ENCODE measurements at regions not wholly inside any gene's neighbourhood (a gene's known extent, or its start where the extent isn't known, plus 50 kb on each side); places are given as distances from the start of the nearest gene placed in this dataset.

DNA sequence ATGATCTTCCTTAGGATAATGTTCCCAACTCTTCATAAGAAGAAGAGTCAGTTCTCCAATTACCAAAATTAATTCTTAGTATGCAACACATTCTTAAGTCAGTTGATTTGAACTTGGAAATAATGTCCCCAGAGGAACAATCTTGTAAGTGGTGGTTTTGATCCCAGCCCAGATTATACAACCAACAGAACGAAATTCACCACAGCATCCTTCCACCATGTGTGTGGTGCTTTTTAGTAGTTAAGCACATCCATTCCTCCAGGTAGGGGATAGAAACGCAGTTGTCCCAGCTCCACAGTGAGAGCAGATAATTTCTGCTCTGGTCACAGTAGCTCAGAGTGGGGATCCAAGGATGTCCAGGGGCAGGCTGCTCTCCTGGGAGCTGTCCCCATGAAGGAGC, 161.7 kb upstream of the SLC39A10 start:
- H3K4me1 ChIP-seq (replicated peaks in 1 of 4; ENCODE audit: control insufficient read depth in 3 of 4, insufficient read depth in 4 of 4, low read length in 3 of 4), result no peaks in the 10 kb centered on the region
- no peaks in the 10 kb centered on the region for H3K36me3 ChIP-seq (ENCODE audit: control insufficient read depth in 2 of 4, insufficient read depth in 4 of 4, low read length in 3 of 4)
- no peak overlapping the region for H3K14ac ChIP-seq (ENCODE audit: insufficient read length)
- H2AFZ ChIP-seq (ENCODE audit: low read length), result no peak overlapping the region
- H3K23ac ChIP-seq (ENCODE audit: insufficient read length), result no peak overlapping the region
- H2BK15ac ChIP-seq (ENCODE audit: low read length), result 0 out of 2 replicates have a peak overlapping the region, but pooled peaks have one; percentile 26
- H3K9ac ChIP-seq (replicated peaks in 1 of 4; ENCODE audit: extremely low read depth in 1 of 4, low read depth in 3 of 4, low read length in 3 of 4), result no peak overlapping the region
- no peak overlapping the region for H3K18ac ChIP-seq (ENCODE audit: extremely low read depth, low read length)
- no peak overlapping the region for H3K4me2 ChIP-seq (ENCODE audit: insufficient read depth in 1 of 2, low read depth in 2 of 2, low read length in 2 of 2)
- no peaks in the 10 kb centered on the region for H3K79me1 ChIP-seq (ENCODE audit: low read depth, low read length)
- no peak overlapping the region for H3K27ac ChIP-seq (ENCODE audit: low read depth, low read length)
- no peaks in the 10 kb centered on the region for H3K27me3 ChIP-seq (replicated peaks in 1 of 4; ENCODE audit: control insufficient read depth in 3 of 4, extremely low read depth in 1 of 4, insufficient read depth in 3 of 4, low read length in 3 of 4)
- no peak for TF ChIP-seq JUN (IDR thresholded peaks at IDR 0.05; ENCODE audit: low read depth, low read length)
- H3K23me2 ChIP-seq (ENCODE audit: low read depth, low read length), result no peaks in the 10 kb centered on the region
- 95% methylated on average over 2 of the region's 2 CpGs; no CpG with 5 or more reads in 1 of the 2 experiments for WGBS, 2 experiments (ENCODE audit: extremely low coverage in 1 of 2, insufficient coverage in 1 of 2, insufficient read length in 1 of 2, insufficient replicate concordance in 2 of 2, low coverage in 1 of 2, low lambda C conversion rate in 2 of 2, missing lambda C conversion rate in 1 of 2)
- H4K20me1 ChIP-seq (replicated peaks in 1 of 2; ENCODE audit: control insufficient read depth in 1 of 2, insufficient read depth in 2 of 2, low read length in 2 of 2), result no peaks in the 10 kb centered on the region
- H4K5ac ChIP-seq (ENCODE audit: insufficient read length, low read depth, low read length), result no peak overlapping the region
- no peak overlapping the region for H2BK120ac ChIP-seq (replicated peaks; ENCODE audit: low read depth, low read length)
- DNase-seq (ENCODE audit: low read depth in 1 of 2, low spot score in 2 of 2) (no peak), FAIRE-seq (no peak)
- ChIA-PET POLR2A (ENCODE audit: partially characterized antibody) (no interaction called here), CTCF (ENCODE audit: partially characterized antibody) (interaction anchor here (0.5 to 0.6 kb wide), 2 partner anchors 109 to 162 kb away, joined by 3 read pairs; partner anchors contain the start of gene SLC39A10)
- H3K56ac ChIP-seq (replicated peaks; ENCODE audit: insufficient read length, low read depth, low read length), result no peak overlapping the region
- no peak overlapping the region for H3K4ac ChIP-seq (replicated peaks; ENCODE audit: insufficient read length, low read depth, low read length)
- H3K79me2 ChIP-seq (ENCODE audit: control insufficient read depth in 1 of 2, insufficient read depth in 2 of 2, low read length in 2 of 2), result no peaks in the 10 kb centered on the region
- H4K91ac ChIP-seq (replicated peaks; ENCODE audit: insufficient read length, low read length), result no peak overlapping the region
- H3K4me3 ChIP-seq (ENCODE audit: extremely low read depth in 1 of 4, insufficient read depth in 2 of 4, low read depth in 3 of 4, low read length in 4 of 4), result no peak overlapping the region
- H2AK5ac ChIP-seq (ENCODE audit: low read depth, low read length), result no peak overlapping the region
- no peak overlapping the region for H2BK20ac ChIP-seq (ENCODE audit: low read length)
- H2BK12ac ChIP-seq (ENCODE audit: low read depth, low read length), result no peak overlapping the region
- no peak overlapping the region for H4K8ac ChIP-seq (ENCODE audit: extremely low read depth, insufficient read depth, low read length)
- H2BK5ac ChIP-seq (ENCODE audit: low read depth, low read length), result no peak overlapping the region
- no peaks in the 10 kb centered on the region for H3K9me3 ChIP-seq (ENCODE audit: insufficient read depth in 2 of 2, low read depth in 1 of 2, low read length in 1 of 2)
